Natural killer cell (primary cell): ENCODE measurements at regions not wholly inside any gene's neighbourhood (a gene's known extent, or its start where the extent isn't known, plus 50 kb on each side); places are given as distances from the start of the nearest gene placed in this dataset.
"Not testable (repeated sequence)": the region's sequence is repeated elsewhere in the genome, so short reads cannot be mapped to it uniquely, and the experiment has no call there.

Experiments used
- ATAC-seq, 3 donors: fragments of 150-1000 bp in 2 of 3; fragments of 200-7000 bp in 1 of 3; cut with Tn5 transposase; 1 replicate in 1 of 3; 2 replicates in 2 of 3; pipeline ENCODE4 v1.10.0; 2021; ENCODE audit warnings: mild to moderate bottlenecking in 2 of 3, moderate library complexity in 2 of 3
- DNase-seq, 2 donors: peaks; one replicate each; pipeline versions ENCODE4 v3.0.0 to v3.0.0-alpha.2; 2013 to 2021; ENCODE audit warnings: mixed read lengths in 1 of 2
- H3K27ac ChIP-seq: one replicate; pipeline ENCODE4 v1.5.1; 2013; ENCODE audit warnings: mild to moderate bottlenecking, low read length
- H3K27me3 ChIP-seq: one replicate; pipeline ENCODE4 v1.6.1; 2013; ENCODE audit warnings: low read length; ENCODE audit not compliant: control insufficient read depth, insufficient read depth
- H3K36me3 ChIP-seq: one replicate; pipeline ENCODE4 v1.6.1; 2013; ENCODE audit warnings: low read length; ENCODE audit not compliant: control insufficient read depth, insufficient read depth
- H3K4me1 ChIP-seq: one replicate; pipeline ENCODE4 v1.6.1; 2013; ENCODE audit warnings: low read length; ENCODE audit not compliant: control insufficient read depth, insufficient read depth
- H3K4me3 ChIP-seq: one replicate; pipeline ENCODE4 v1.5.1; 2013; ENCODE audit warnings: low read length
- H3K9me3 ChIP-seq: one replicate; pipeline ENCODE4 v1.6.1; 2013; ENCODE audit warnings: low read length; ENCODE audit not compliant: control insufficient read depth, insufficient read depth
- H3K27ac Mint-ChIP-seq, 2 donors: one replicate each; pipeline ENCODE4 v1.8.0; 2022; ENCODE audit warnings: mild to moderate bottlenecking in 2 of 2, mixed read lengths in 2 of 2, moderate library complexity in 1 of 2
- H3K27me3 Mint-ChIP-seq, 2 donors: one replicate each; pipeline ENCODE4 v1.8.0; 2022; ENCODE audit warnings: low read depth in 2 of 2, mixed read lengths in 2 of 2
- H3K36me3 Mint-ChIP-seq: one replicate; pipeline ENCODE4 v1.8.0; 2022; ENCODE audit warnings: mixed read lengths
- H3K4me1 Mint-ChIP-seq, 2 donors: one replicate each; pipeline ENCODE4 v1.8.0; 2022; ENCODE audit warnings: mixed read lengths in 2 of 2
- H3K4me3 Mint-ChIP-seq: one replicate; pipeline ENCODE4 v1.8.0; 2022; ENCODE audit warnings: mild to moderate bottlenecking, moderate library complexity, mixed read lengths
- H3K9me3 Mint-ChIP-seq, 2 donors: one replicate each; pipeline ENCODE4 v1.8.0; 2022; ENCODE audit warnings: mixed read lengths in 2 of 2
- WGBS: methylation state at CpG from one replicate; pipeline ENCODE4 v1.1.7; 2013; ENCODE audit warnings: missing lambda C conversion rate; ENCODE audit not compliant: insufficient coverage; 5-methylcytosine and 5-hydroxymethylcytosine counted together
- intact Hi-C: fragments of 100-400 bp; cut with micrococcal nuclease; formaldehyde crosslinking; loops from one replicate; pipeline ENCODE4 v1.14.2; 2022
- TF ChIP-seq, protein P1 (sequence below): fragments of 200-600 bp; IDR thresholded peaks from one replicate; pipeline ENCODE4 v1.8.0; 2022; ENCODE audit warnings: antibody characterized with exemption

DNA sequence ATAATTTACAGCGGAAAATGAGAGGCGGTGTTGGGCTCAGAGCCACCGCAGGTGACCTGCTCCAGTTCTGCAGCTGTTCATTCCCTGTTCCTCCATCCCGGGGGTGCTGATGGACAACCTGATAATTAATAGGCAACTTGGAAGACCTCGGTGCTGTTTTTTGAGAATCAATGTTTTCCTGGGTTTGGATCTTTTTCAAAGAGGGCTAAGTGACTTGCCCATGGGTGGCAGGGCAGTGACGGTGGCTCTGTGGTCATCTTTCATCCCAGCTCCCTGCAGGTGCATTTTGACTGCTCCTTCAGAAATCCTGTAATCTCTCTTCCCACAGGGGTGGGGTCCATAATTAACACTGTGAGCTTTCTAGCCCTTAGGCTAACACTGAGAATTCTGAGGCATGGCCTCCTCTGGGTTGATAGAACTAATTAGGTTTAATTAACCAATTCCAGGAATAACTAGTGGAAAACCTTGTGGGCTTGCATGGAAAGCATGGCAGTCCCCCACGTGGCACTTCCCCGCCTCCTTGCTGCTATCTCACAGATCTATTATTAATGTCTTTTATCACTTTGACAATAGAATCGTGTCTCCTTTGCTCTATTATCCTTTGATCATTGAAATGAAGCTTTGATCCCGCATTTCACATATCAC is 217.9 kb downstream of the GLRX3 start:
- H3K27me3 ChIP-seq = no peaks in the 10 kb centered on the region
- no peaks in the 10 kb centered on the region for H3K36me3 ChIP-seq
- intact Hi-C loops = no loop called here
- no peak overlapping the region for H3K4me3 ChIP-seq
- 89% methylated on average over 10 of the region's 10 CpGs for WGBS
- DNase-seq (no peak), ATAC-seq (no peak)
- no peaks in the 10 kb centered on the region for H3K27me3 Mint-ChIP-seq
- no peaks in the 10 kb centered on the region for H3K4me1 Mint-ChIP-seq
- no peak overlapping the region for H3K4me3 Mint-ChIP-seq
- TF ChIP-seq, protein P1, sequence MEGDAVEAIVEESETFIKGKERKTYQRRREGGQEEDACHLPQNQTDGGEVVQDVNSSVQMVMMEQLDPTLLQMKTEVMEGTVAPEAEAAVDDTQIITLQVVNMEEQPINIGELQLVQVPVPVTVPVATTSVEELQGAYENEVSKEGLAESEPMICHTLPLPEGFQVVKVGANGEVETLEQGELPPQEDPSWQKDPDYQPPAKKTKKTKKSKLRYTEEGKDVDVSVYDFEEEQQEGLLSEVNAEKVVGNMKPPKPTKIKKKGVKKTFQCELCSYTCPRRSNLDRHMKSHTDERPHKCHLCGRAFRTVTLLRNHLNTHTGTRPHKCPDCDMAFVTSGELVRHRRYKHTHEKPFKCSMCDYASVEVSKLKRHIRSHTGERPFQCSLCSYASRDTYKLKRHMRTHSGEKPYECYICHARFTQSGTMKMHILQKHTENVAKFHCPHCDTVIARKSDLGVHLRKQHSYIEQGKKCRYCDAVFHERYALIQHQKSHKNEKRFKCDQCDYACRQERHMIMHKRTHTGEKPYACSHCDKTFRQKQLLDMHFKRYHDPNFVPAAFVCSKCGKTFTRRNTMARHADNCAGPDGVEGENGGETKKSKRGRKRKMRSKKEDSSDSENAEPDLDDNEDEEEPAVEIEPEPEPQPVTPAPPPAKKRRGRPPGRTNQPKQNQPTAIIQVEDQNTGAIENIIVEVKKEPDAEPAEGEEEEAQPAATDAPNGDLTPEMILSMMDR = no peak
- no peaks in the 10 kb centered on the region for H3K9me3 Mint-ChIP-seq
- H3K36me3 Mint-ChIP-seq = no peaks in the 10 kb centered on the region
- H3K27ac ChIP-seq = no peak overlapping the region
- no peak overlapping the region for H3K27ac Mint-ChIP-seq
- no peaks in the 10 kb centered on the region for H3K4me1 ChIP-seq
- no peaks in the 10 kb centered on the region for H3K9me3 ChIP-seq

DNA sequence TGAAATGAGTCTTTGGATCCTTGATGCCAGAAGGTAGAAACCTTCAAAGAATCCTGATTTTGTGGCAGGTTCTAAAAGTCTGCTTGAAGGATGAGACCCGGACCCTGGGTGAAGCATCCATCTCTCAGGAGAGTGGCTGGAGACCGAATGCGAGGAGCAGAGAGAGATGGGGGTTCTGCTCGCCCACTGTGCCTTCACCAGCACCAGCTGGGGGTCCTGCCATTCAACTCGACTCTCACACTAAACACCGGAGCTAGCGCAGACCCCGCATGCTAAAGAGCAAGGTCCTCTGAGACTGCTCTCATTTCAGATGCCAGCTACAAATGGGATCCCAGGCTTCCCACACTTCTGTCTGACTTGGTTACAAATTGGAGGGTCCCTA is 218.4 kb downstream of the GLRX3 start:
- H3K4me3 ChIP-seq = no peak overlapping the region
- WGBS = 85% methylated on average over 8 of the region's 8 CpGs
- H3K9me3 Mint-ChIP-seq = no peaks in the 10 kb centered on the region
- H3K27ac Mint-ChIP-seq = no peak overlapping the region
- intact Hi-C loops = no loop called here
- no peaks in the 10 kb centered on the region for H3K36me3 Mint-ChIP-seq
- H3K9me3 ChIP-seq = no peaks in the 10 kb centered on the region
- H3K27me3 ChIP-seq = no peaks in the 10 kb centered on the region
- no peak overlapping the region for H3K27ac ChIP-seq
- no peak overlapping the region for H3K4me3 Mint-ChIP-seq
- TF ChIP-seq, protein P1 = no peak
- no peaks in the 10 kb centered on the region for H3K27me3 Mint-ChIP-seq
- DNase-seq (no peak), ATAC-seq (no peak)
- no peaks in the 10 kb centered on the region for H3K36me3 ChIP-seq
- H3K4me1 Mint-ChIP-seq = no peaks in the 10 kb centered on the region
- no peaks in the 10 kb centered on the region for H3K4me1 ChIP-seq

DNA sequence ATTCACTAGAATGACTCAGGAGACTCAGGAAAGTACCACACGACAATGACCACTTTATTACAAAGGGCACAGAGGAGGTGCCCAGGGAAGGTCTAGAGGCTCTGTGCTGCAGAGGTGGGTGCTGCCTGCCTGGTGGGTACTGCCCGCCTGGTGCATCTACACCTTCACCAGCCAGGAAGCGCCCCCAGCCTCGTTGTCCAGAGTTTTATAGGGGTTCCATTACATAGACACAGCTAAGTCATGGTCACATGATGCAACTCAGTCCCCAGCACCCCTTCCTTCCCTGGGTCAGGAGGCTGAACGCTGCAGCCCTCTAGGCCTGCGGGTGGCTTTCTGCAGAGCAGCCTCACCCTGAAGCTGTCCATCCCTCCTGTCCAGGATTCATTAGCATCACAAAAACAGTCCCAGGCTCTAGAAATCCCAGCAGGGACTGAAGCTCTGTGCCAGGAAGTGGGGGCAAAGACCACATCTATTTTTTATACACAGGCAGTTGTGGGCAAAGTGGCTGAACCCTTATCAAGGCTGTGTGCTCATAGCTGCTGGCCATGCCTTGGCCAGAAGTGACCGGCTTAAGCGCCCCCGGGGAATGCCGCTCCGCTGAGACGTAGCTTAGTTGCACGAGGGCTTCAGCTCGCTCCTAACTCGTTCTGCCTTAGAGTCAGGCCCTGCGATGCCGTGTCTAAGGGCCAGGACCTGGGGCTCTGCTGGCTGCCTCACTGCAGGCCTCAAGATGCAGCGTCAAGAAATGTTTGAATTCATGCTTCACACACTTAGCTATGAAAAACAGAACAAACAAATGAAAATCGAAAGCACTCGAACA is 219.0 kb downstream of the GLRX3 start:
- Mint-ChIP-seq H3K4me1 (no peaks in the 10 kb centered on the region), H3K4me3 (no peak overlapping the region), H3K9me3 (no peaks in the 10 kb centered on the region), H3K27me3 (no peaks in the 10 kb centered on the region), H3K27ac (no peak overlapping the region), H3K36me3 (no peaks in the 10 kb centered on the region)
- ATAC-seq (no peak), DNase-seq (no peak)
- no peaks in the 10 kb centered on the region for H3K27me3 ChIP-seq
- intact Hi-C loops = no loop called here
- H3K4me1 ChIP-seq = no peaks in the 10 kb centered on the region
- TF ChIP-seq, protein P1 = no peak
- H3K9me3 ChIP-seq = no peaks in the 10 kb centered on the region
- WGBS = 88% methylated on average over 20 of the region's 20 CpGs
- H3K4me3 ChIP-seq = no peak overlapping the region
- no peak overlapping the region for H3K27ac ChIP-seq
- H3K36me3 ChIP-seq = no peaks in the 10 kb centered on the region

DNA sequence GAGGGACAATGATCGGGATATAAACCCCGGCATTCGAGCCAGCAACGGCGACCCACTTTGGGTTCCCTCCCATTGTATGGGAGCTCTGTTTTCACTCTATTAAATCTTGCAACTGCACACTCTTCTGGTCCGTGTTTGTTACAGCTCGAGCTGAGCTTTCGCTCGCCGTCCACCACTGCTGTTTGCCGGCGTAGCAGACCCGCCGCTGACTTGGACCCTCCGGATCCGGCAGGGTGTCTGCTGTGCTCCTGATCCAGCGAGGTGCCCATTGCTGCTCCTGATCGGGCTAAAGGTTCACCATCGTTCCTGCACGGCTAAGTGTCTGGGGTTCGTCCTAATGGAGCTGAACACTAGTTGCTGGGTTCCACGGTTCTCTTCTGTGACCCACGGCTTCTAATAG is 220.2 kb downstream of the GLRX3 start:
- H3K4me1 Mint-ChIP-seq, DNase-seq, H3K9me3 Mint-ChIP-seq, H3K27ac Mint-ChIP-seq, H3K27me3 ChIP-seq, H3K27ac ChIP-seq, H3K27me3 Mint-ChIP-seq, intact Hi-C loops, H3K36me3 ChIP-seq, H3K4me1 ChIP-seq, ATAC-seq, H3K4me3 ChIP-seq, H3K36me3 Mint-ChIP-seq, H3K9me3 ChIP-seq, H3K4me3 Mint-ChIP-seq: not testable (repeated sequence)
- WGBS = 91% methylated on average over 23 of the region's 23 CpGs
